HEK293 (cell line): ENCODE measurements at regions not wholly inside any gene's neighbourhood (a gene's known extent, or its start where the extent isn't known, plus 50 kb on each side); places are given as distances from the start of the nearest gene placed in this dataset.

ENCODE experiments used
- CTCF ChIA-PET: fragments of 350-600 bp; formaldehyde crosslinking; extraction: SDS; loops from one replicate; lab custom pipeline; 2021; ENCODE audit warnings: antibody characterized with exemption; lab: Yijun Ruan, JAX
- POLR2A ChIA-PET: fragments of 300-600 bp; formaldehyde crosslinking; extraction: SDS; loops from one replicate; lab custom pipeline; 2020; ENCODE audit warnings: antibody characterized with exemption, inconsistent platforms; lab: Yijun Ruan, JAX
- H3K27ac ChIP-seq: fragments of 200-500 bp; sonication (Bioruptor generic); 2 replicates; pipeline ENCODE4 v1.5.1; 2014; ENCODE audit warnings: low read depth, low read length, control low read depth, inconsistent platforms; ENCODE audit errors: extremely low read depth
- H3K36me3 ChIP-seq, 2 experiments: fragments of 200-500 bp in 1 of 2; sonication (Bioruptor generic) in 1 of 2; 1 replicate in 1 of 2; 2 replicates in 1 of 2; pipeline ENCODE4 v1.5.1; 2014 to 2017; ENCODE audit warnings: inconsistent platforms in 2 of 2, low read length in 2 of 2; ENCODE audit not compliant: control insufficient read depth in 2 of 2, insufficient read depth in 1 of 2
- H3K4me1 ChIP-seq: fragments of 200-500 bp; sonication (Bioruptor generic); 2 replicates; pipeline ENCODE4 v1.5.1; 2014; ENCODE audit warnings: mild to moderate bottlenecking, low read length, inconsistent platforms; ENCODE audit not compliant: control insufficient read depth, insufficient read depth
- H3K4me3 ChIP-seq: 2 replicates; pipeline ENCODE4 v1.5.1; 2011; ENCODE audit warnings: low read depth, mild to moderate bottlenecking, control low read depth, low read length, moderate library complexity
- H3K9me3 ChIP-seq: fragments of 200-500 bp; sonication (Bioruptor generic); 2 replicates; pipeline ENCODE4 v1.5.1; 2014; ENCODE audit warnings: low read depth, low read length, inconsistent platforms; ENCODE audit not compliant: control insufficient read depth, insufficient read depth
- EGR2 ChIP-seq: fragments of 450-650 bp; formaldehyde crosslinking; IDR thresholded peaks from 2 replicates; pipeline ENCODE4 v1.5.1; 2016; ENCODE audit warnings: low read depth, missing biosample characterization, missing genetic modification characterization
- GLIS1 ChIP-seq: fragments of 450-650 bp; formaldehyde crosslinking; IDR thresholded peaks from 2 replicates; pipeline ENCODE4 v1.5.1; 2016; ENCODE audit warnings: missing biosample characterization, missing genetic modification characterization
- HIC1 ChIP-seq: fragments of 450-650 bp; formaldehyde crosslinking; IDR thresholded peaks from 2 replicates; pipeline ENCODE4 v1.5.1; 2016; ENCODE audit warnings: missing biosample characterization, missing genetic modification characterization
- HOXD13 ChIP-seq: sonication (generic); formaldehyde crosslinking; IDR thresholded peaks from 2 replicates; pipeline ENCODE4 v1.8.0; 2022; ENCODE audit warnings: missing genetic modification reagents, borderline replicate concordance
- KLF16 ChIP-seq: fragments of 450-650 bp; formaldehyde crosslinking; IDR thresholded peaks from 2 replicates; pipeline ENCODE4 v1.5.1; 2017; ENCODE audit warnings: missing biosample characterization, missing genetic modification characterization
- KLF9 ChIP-seq: fragments of 450-650 bp; formaldehyde crosslinking; IDR thresholded peaks from 2 replicates; pipeline ENCODE4 v1.5.1; 2016; ENCODE audit warnings: missing biosample characterization, missing genetic modification characterization, low read depth
- MEIS1 ChIP-seq: sonication (generic); formaldehyde crosslinking; IDR thresholded peaks from 2 replicates; pipeline ENCODE4 v1.8.1; 2022; ENCODE audit warnings: missing genetic modification reagents, mild to moderate bottlenecking, borderline replicate concordance
- PATZ1 ChIP-seq: fragments of 450-650 bp; formaldehyde crosslinking; IDR thresholded peaks from 2 replicates; pipeline ENCODE4 v1.5.1; 2016; ENCODE audit warnings: missing biosample characterization, missing genetic modification characterization
- SP7 ChIP-seq: fragments of 450-650 bp; formaldehyde crosslinking; IDR thresholded peaks from 2 replicates; pipeline ENCODE4 v1.5.1; 2016; ENCODE audit warnings: missing biosample characterization, missing genetic modification characterization
- ZFHX2 ChIP-seq: fragments of 450-650 bp; formaldehyde crosslinking; conservative IDR thresholded peaks from 2 replicates; pipeline ENCODE4 v1.5.1; 2016; ENCODE audit warnings: missing biosample characterization, missing genetic modification characterization
- ZNF138 ChIP-seq: fragments of 450-650 bp; formaldehyde crosslinking; IDR thresholded peaks from 2 replicates; pipeline ENCODE4 v1.5.1; 2016; ENCODE audit warnings: missing biosample characterization, missing genetic modification characterization, borderline replicate concordance
- ZNF214 ChIP-seq: fragments of 450-650 bp; formaldehyde crosslinking; IDR thresholded peaks from 2 replicates; pipeline ENCODE4 v1.5.1; 2017; ENCODE audit warnings: missing biosample characterization, mild to moderate bottlenecking, missing genetic modification characterization, borderline replicate concordance
- ZNF266 ChIP-seq: fragments of 450-650 bp; formaldehyde crosslinking; IDR thresholded peaks from 2 replicates; pipeline ENCODE4 v1.5.1; 2016; ENCODE audit warnings: missing biosample characterization, missing genetic modification characterization, low read depth
- ZNF335 ChIP-seq: fragments of 450-650 bp; formaldehyde crosslinking; conservative IDR thresholded peaks from 2 replicates; pipeline ENCODE4 v1.5.1; 2016; ENCODE audit warnings: missing biosample characterization, missing genetic modification characterization
- ZNF341 ChIP-seq: fragments of 450-650 bp; formaldehyde crosslinking; IDR thresholded peaks from 2 replicates; pipeline ENCODE4; 2016; ENCODE audit warnings: low read depth, missing biosample characterization, missing genetic modification characterization
- ZNF398 ChIP-seq: fragments of 450-650 bp; formaldehyde crosslinking; IDR thresholded peaks from 2 replicates; pipeline ENCODE4 v1.5.1; 2017; ENCODE audit warnings: missing biosample characterization, missing genetic modification characterization
- ZNF548 ChIP-seq: fragments of 450-650 bp; formaldehyde crosslinking; IDR thresholded peaks from 2 replicates; pipeline ENCODE4 v1.5.1; 2016; ENCODE audit warnings: missing biosample characterization, missing genetic modification characterization
- ZNF555 ChIP-seq: fragments of 450-650 bp; formaldehyde crosslinking; conservative IDR thresholded peaks from 2 replicates; pipeline ENCODE4 v1.5.1; 2017; ENCODE audit warnings: missing biosample characterization, mild to moderate bottlenecking, missing genetic modification characterization, inconsistent platforms
- ZNF830 ChIP-seq: fragments of 450-650 bp; IDR thresholded peaks from 2 replicates; pipeline ENCODE4 v1.5.0; 2018; ENCODE audit warnings: missing biosample characterization, missing genetic modification characterization, low read depth, mild to moderate bottlenecking, moderate library complexity
- TF ChIP-seq, protein P1 (sequence below): fragments of 450-650 bp; formaldehyde crosslinking; IDR thresholded peaks from 2 replicates; pipeline ENCODE4 v1.5.1; 2016; ENCODE audit warnings: missing biosample characterization, missing genetic modification characterization

DNA sequence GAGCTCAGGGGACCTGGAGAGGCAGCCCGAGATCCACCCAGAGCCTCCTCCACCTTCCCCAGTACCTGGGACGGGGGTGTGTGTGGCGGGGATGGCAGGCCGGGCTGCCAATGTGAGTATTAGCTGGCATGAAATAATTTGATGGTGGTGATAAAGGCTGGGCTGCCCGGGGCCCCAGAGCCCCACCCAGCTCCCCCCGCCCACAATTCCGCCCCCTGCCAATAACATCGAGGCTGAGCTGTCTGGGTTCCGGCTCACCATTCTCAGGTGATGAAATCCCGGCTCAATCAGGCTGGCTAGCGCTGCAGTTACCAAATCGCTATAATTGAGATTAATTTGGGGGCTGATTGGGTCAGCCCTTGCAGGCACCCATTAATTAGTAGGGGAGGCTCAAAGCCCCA, 103.8 kb upstream of the CASZ1 start:
- TF ChIP-seq SP7 (tag by site-specific recombination) (peak; percentile 20; the same call in 1 of the 2 replicates), KLF16 (tag by site-specific recombination) (no peak), GLIS1 (no peak)
- TF ChIP-seq, all 188 proteins: peak for 1
- POLR2A ChIA-PET = no interaction called here

GRCh38 chr1:10900691-10901090, 104.2 kb upstream of the CASZ1 start:
- H3K4me1 ChIP-seq = peaks cover 3% of the 10 kb centered on the region; the same call in 1 of the 2 replicates
- TF ChIP-seq, protein P1, sequence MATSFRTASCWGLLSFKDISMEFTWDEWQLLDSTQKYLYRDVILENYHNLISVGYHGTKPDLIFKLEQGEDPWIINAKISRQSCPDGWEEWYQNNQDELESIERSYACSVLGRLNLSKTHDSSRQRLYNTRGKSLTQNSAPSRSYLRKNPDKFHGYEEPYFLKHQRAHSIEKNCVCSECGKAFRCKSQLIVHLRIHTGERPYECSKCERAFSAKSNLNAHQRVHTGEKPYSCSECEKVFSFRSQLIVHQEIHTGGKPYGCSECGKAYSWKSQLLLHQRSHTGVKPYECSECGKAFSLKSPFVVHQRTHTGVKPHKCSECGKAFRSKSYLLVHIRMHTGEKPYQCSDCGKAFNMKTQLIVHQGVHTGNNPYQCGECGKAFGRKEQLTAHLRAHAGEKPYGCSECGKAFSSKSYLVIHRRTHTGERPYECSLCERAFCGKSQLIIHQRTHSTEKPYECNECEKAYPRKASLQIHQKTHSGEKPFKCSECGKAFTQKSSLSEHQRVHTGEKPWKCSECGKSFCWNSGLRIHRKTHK = no peak
- TF ChIP-seq ZNF830 (tag by site-specific recombination) (no peak), ZNF398 (tag by site-specific recombination) (0 out of 2 replicates have a peak, but pooled peaks have one; percentile 19), MEIS1 (no peak), ZNF138 (tag by site-specific recombination) (no peak), ZNF548 (tag by site-specific recombination) (no peak), ZNF266 (no peak), ZFHX2 (tag by site-specific recombination) (peak; percentile 48), ZNF555 (tag by site-specific recombination) (no peak)
- POLR2A ChIA-PET = no interaction called here
- no peaks in the 10 kb centered on the region for H3K9me3 ChIP-seq
- CTCF ChIA-PET = interaction anchor here (0.6 to 1.0 kb wide), 3 partner anchors 42 to 774 kb away, joined by 3 to 4 read pairs (median 3); no protein-coding TSS in a partner anchor
- H3K36me3 ChIP-seq = no peaks in the 10 kb centered on the region
- no peak overlapping the region for H3K27ac ChIP-seq
- H3K4me3 ChIP-seq = no peak overlapping the region

More for the DNA sequence above, 103.8 kb upstream of the CASZ1 start:
- H3K9me3 ChIP-seq = no peaks in the 10 kb centered on the region
- peaks cover 3% of the 10 kb centered on the region; the same call in 1 of the 2 replicates for H3K4me1 ChIP-seq
- no peak overlapping the region for H3K4me3 ChIP-seq
- no peak overlapping the region for H3K27ac ChIP-seq
- CTCF ChIA-PET = interaction anchor here (0.6 to 1.0 kb wide), 3 partner anchors 42 to 775 kb away, joined by 3 to 4 read pairs (median 3); no protein-coding TSS in a partner anchor
- H3K36me3 ChIP-seq = no peaks in the 10 kb centered on the region

- CTCF ChIA-PET = interaction anchor here (0.7 to 1.0 kb wide), 2 partner anchors 41 to 55 kb away, joined by 3 to 4 read pairs; no protein-coding TSS in a partner anchor
- POLR2A ChIA-PET = no interaction called here
- no peak overlapping the region for H3K27ac ChIP-seq
- TF ChIP-seq ZNF335 (tag by site-specific recombination) (peak; percentile 57), PATZ1 (peak; percentile 58), SP7 (tag by site-specific recombination) (peak; percentile 88), GLIS1 (peak; percentile 67), HOXD13 (CRISPR knock-in tag) (no peak), KLF9 (tag by site-specific recombination) (0 out of 2 replicates have a peak, but pooled peaks have one; percentile 15), ZNF341 (tag by site-specific recombination) (peak; percentile 34; the same call in 1 of the 2 replicates), HIC1 (tag by site-specific recombination) (peak; percentile 80; the same call in 1 of the 2 replicates), ZFHX2 (tag by site-specific recombination) (peak; percentile 90), ZNF214 (tag by site-specific recombination) (no peak), EGR2 (tag by site-specific recombination) (peak; percentile 81)
These were observed 104.8 kb upstream of the CASZ1 start for GRCh38 chr1:10901091-10901890.

More at GRCh38 chr1:10901091-10901890, 104.8 kb upstream of the CASZ1 start:
- H3K4me3 ChIP-seq = no peak overlapping the region
- no peaks in the 10 kb centered on the region for H3K36me3 ChIP-seq
- H3K4me1 ChIP-seq = peaks cover 3% of the 10 kb centered on the region; the same call in 1 of the 2 replicates
- H3K9me3 ChIP-seq = no peaks in the 10 kb centered on the region
